Activated CD4-positive, CD25-positive, alpha-beta regulatory T cell treated with anti-CD3 and anti-CD28 coated beads, Interleukin-2, amount 50 U/mL, for 16 hours (primary cell): ENCODE measurements at regions not wholly inside any gene's neighbourhood (a gene's known extent, or its start where the extent isn't known, plus 50 kb on each side); places are given as distances from the start of the nearest gene placed in this dataset.
A peak's percentile ranks its signal among the peaks of the same experiment; 100 is the strongest.
"Not testable (repeated sequence)": the region's sequence is repeated elsewhere in the genome, so short reads cannot be mapped to it uniquely, and the experiment has no call there.

Experiments
- DNase-seq: peaks from one replicate; pipeline ENCODE4 v3.0.0-alpha.2; 2020; ENCODE audit warnings: low read depth, low spot score

DNA sequence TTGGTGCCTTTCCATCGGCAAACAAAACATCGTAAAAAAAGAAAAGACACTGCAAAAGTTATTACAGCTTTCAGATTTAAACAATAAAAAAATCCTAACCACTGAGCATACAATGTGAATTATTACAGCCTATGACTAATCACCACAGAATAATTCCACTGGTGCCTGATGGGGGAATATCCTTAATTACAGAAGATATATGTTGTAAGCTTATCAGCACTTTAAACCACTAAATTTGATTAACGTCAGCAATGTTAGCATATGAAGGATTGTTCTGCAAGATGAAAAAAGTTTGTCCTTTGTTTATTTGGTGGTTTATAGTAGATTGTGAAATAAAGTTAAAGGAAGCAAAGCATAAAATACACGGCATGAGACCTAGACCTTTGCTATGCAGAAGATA, 210.2 kb upstream of the ADAMTS3 start:
- DNase-seq = no peak

DNA sequence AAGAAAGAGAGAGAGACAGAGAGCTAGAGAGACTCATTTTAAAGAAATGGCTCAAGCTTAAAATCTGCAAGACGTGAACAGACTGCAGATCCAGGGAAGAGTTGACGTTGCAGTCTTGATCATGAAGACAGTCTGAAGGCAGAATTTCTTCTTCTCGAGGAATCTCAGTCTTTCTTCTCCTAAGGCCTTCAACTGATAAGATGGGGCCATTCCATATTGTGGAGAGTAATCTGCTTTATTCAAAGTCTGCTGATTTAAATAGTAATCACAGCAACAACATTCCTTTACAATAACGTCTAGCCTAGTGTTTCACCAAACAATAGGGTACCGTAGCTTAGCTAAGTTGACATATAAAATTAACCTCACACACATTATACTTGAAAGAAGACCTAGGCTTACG, 208.4 kb upstream of the ADAMTS3 start:
- no peak for DNase-seq

DNA sequence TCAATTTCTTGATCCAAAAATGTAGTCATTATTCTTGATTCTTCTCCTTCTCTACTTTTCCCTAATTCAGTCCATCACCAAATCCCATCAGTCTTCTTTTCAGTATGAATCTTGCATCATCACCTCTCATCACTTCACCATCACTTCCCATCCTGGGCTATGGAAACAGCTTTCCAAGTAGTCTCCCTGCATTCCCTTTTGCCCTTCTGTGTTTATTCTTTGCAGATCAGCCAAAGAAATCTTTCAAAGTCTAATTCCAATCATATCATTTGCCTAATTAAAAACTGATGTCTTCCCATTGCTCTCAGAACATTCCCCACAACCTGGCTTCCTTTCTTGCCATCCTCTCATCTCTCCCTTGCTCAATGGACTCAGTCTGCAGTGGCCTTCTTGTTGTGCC, 201.7 kb upstream of the ADAMTS3 start:
- DNase-seq = no peak

DNA sequence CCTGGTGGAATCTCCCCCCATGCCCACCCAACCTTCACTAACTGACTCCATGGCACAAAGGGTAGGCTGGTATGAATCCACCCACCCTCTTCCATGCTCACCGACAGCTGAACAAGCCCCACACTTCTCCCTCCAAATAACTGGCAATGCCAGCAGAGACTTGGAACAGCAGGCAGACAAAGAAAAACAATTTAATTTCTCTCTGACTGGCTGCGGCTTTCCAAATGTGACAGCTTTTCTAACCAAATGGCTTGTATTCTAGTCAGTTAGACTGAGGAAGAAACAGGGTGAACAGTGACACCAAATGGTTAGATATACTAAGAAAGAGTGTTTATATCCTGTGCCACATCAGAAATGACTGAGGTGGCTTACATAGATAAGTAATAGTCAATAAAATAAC, 199.3 kb upstream of the ADAMTS3 start:
- DNase-seq = no peak

DNA sequence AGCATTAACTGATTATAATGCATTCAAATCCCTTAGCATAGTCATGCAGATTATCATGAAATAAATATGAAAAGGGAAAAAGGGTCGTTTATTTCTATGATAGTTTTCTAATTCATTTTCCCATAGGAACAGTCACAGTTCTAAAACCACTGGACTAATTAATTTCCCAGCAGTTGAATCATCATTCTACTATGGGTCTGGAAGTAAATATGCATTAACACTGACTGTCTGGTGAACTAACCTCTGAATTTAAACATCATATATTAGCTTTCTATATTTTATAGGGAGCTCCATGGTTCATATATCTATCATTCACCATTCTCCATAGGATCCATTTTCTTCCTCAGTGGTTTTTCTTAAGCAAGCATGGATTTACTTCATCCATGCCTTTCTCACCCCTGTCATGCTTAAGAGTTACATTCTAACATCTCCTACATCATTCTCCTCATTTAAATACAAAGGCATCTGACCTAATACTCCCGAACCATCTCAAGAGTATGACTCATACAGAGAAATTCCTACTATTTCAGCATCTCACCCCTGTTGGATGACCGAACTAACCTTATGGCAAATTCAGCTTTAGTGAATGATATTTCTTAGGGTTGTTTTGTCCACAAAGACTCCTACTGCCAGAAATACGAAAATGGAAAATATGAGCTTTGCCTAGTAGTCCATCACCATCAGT, 198.7 kb upstream of the ADAMTS3 start:
- no peak for DNase-seq

DNA sequence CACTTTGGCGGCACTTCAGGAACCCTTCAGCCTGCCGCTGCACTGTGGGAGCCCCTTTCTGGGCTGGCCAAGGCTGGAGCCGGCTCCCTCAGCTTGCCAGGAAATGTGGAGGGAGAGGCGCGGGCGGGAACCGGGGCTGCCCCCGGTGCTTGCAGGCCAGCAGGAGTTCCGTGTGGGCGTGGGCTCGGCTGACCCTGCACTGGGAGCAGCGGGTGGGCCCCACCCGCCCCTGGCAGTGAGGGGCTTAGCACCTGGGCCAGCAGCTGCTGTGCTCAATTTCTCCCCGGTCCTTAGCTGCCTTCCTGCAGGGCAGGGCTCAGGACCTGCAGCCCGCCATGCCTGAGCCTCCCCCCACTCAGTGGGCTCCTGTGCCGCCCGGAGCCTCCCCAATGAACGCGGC, 196.8 kb upstream of the ADAMTS3 start:
- not testable (repeated sequence) for DNase-seq

DNA sequence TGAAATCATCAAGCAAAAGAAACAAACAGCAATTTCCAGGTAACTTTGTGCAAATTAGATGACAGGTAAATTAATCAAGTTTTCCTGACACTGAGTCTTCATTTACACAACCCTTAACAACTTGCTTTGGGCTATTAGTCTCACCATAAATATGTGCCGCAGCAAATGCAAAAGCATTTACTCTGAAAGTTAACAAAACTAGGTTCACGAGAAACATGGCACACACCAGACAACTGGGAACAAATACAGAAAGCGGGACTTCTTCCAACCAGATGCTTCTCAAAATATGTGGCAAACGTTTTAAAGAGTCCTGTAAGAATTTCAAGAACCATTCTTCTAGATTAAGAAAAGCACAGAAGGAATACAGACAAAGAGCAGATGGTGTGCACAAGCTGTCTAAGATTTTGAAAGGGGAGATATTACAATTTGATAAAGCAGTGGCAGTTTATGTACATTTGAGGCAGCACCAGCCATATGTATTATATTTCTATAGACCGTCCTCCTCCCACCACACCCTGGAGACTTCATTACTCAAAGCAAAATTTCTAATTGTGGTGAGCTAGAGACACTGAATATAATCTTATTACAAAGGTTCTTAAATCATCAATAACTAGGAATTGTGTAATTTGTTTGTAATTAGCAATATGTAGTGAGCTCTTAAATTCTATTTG, 192.5 kb upstream of the ADAMTS3 start:
- no peak for DNase-seq

DNA sequence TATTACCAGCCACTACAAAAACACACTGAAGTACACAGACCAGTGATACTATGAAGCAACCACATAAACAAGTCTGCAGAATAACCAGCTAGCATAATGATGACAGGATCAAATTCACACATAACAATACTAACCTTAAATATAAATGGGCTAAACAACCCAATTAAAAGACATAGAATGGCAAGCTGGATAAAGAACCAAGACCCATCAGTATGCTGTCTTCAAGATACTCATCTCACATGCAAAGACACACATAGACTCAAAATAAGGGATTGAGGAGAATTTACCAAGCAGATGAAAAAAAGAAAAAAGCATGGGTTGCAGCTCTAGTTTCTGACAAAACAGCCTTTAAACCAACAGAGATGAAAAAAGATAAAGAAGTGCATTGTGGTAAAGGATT, 184.4 kb upstream of the ADAMTS3 start:
- not testable (repeated sequence) for DNase-seq

DNA sequence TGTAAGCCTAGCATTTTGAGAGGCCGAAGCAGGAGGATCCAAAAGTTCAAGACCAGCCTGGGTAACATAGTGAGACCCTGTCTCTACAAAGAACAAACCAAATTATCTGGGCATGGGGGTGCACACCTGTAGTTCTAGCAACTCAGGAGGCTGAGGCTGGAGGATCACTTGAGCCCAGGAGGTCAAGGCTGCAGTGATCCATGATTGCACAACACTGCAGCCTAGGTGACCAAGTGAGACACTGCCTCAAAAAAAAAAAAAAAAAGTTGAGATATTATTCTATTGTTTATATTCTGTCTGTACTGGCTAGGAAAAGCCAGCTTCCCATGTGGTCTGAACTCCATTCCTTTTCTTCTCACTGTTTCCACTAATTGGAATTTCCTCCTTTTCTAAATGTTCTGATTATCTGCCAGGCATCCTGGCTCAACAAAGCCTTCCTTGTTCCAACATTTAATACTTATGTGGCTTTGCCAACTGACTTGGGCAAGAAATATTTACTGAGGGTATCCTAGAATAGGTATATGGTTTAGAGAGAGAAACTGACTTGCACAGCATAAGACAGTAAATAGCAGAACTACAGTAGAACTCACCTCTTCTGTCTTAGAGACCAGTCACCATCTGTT, 175.2 kb upstream of the ADAMTS3 start:
- DNase-seq = no peak

DNA sequence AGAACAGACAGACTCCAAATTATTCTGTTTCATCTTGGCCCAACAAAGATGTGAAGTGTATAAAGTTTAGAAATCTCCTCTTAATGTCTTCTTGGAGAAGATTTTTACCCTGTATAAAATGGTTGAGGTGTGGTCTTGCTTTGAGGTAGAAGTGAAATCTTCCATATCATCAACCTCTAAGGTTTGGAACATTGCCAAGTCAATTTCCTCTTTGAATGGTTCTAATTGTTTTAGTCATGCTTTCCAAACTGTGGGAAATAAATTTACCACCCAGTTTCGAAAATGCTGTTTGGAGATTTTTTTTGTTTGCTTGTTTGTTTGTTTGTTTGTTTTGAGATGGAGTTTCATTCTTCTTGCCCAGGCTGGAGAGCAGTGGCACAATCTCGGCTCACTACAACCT, 174.1 kb upstream of the ADAMTS3 start:
- DNase-seq = no peak

DNA sequence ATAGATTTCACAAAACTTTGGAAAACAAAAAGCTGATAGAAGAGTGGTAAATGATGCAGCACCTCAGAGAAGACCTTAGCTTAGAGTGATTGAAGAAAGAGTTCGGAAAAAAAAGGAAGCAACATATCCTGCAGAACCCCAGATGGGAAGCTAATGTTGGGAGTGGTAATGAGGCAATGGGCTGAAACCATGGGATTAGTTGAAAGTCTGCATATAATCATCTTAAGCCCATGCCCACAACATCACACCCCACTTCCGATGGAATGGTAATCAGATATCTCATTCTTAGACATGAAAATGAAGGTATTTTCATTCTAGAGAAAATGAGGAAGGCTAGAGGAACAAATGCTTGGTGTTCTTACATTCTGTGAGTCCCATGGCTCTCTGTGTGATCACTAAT, 146.3 kb upstream of the ADAMTS3 start:
- no peak for DNase-seq

DNA sequence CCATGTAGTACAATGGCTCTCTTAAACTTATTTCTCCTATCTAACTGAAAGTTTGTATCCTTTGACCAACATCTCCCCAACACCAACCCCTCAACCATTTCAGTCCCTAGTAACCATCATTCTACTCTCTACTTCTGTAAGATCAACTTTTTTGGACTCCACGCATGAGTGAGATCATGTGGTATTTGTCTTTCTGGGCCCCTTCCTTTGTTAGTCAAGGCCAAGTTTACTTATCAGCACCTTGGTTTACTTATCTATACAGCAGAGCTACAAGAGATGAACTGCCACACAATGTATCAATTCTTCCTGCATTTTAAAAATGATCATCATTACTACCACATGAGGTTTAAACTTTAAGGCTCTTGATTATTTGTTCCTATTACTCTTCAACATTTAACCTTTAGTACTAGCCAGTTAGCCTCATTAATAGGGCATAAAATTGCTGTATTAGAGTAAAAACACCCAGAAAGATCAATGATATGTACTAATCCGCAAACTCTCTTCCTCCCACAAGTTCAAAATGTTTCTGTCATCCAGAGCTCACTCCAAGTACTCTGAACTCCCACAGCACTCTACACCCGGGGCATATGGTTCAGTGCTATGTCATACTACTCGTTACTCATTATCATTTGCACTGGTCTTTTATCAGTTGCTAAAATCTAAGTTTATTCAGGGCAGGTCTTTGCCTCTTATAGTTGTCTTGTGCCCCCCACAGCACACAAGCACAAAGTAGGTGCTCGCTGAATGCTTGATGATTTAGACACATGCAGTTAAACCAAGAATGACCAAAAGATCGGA, 145.7 kb upstream of the ADAMTS3 start:
- no peak for DNase-seq

DNA sequence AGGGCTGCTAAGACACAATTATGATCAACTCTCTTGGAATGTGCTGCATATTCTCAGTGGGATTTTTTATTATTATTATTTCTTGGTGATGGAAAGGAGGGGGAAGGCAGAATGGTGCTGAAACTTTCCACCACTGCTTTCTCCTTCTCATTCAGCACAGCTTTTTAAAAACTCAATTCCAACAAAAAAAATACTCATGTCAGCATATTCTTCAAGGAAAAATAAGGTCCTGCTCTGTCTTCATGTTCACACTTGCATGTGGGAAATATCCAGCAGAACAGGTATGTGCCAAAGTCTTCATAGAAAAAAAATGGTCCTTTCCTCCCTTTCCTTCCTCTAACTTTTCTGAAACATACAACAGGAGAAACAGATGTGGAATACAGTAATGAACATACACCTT, 144.0 kb upstream of the ADAMTS3 start:
- DNase-seq = no peak

DNA sequence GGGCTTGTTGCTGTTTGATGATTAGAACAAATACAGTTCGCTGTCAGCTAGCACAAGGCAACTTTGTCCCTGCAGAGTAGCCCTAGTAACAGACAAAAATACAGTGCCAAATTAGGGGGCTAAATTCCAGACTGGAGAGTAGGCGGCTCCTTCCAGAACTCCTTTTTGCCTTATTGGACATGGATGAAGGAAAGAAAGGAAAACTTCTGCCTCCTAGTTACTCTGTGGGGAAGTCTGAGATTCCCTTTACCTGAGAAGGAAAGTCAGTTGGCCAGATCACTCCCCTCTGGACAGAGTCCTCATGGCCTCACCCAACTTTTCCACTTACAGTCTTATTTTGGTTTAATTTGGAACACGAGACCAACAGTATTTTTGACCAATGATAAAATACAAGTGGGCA, 140.5 kb upstream of the ADAMTS3 start:
- no peak for DNase-seq

DNA sequence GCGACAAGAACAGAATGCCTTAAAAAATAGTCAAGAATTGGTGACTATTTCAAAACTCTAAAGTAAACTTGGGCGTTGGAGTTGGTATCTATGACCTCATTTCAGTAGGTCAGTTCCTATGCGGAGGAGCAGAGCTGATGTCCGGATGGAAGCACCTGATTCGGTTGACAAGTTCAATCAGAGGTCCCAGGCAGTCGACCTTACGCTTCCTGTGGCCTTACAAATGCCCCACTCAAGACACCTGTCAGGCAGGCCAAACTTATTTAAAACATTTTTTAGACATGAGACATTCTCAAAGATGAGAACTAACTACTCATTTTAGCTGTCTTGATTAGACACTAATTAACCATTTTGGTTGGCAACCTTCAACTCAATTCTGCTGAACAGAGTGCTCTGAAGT, 137.7 kb upstream of the ADAMTS3 start:
- DNase-seq = no peak

DNA sequence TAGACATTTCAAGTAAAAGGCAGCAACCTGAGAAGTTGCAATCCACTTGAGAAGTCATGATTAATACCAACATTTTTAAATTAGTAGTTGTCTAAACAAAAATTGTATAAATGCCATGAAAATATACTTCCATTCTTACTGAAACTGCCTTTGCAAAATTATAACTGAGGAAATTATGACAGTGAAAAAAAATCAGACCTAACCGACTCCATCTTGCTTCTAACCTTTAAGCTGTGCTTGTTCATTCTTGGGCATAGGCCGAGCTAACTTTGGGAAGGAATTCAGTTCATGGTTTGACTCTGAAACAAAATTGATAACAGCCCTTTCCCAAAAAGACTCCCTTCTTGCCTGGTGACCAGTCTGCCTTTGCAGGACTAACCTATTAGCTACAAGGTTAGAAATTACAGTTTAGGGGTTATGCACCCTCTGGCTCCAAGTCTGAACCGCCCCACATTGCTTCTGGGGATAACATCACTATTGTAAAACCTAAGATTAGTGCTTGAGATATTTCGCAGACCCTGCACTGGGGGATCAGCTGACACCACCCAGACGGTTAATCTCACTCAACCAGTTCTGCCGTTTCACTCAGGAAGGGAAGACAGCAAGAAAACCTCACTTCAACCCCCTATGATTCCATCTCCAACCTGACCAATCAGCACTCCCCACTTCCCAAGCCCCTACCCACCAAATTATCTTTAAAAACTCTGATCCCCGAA, 136.1 kb upstream of the ADAMTS3 start:
- not testable (repeated sequence) for DNase-seq

DNA sequence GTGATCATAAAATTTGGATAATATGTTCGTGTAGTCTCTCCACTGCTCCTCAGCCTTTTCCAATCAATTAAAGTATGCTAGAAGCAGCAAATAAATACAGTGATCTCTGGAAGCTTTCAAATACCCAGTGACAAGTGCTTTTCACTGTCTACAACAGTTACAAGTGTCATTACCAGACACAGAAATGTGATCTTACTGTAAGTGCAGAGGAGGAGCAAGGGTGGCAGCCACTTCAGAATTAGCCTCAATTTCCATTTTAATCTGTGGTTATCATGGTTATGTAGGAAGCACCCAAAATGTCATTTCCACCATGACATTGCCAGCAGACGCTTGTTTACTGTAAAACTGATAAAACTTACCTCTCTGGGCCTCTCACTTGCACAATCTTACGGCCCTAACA, 133.9 kb upstream of the ADAMTS3 start:
- DNase-seq = no peak

DNA sequence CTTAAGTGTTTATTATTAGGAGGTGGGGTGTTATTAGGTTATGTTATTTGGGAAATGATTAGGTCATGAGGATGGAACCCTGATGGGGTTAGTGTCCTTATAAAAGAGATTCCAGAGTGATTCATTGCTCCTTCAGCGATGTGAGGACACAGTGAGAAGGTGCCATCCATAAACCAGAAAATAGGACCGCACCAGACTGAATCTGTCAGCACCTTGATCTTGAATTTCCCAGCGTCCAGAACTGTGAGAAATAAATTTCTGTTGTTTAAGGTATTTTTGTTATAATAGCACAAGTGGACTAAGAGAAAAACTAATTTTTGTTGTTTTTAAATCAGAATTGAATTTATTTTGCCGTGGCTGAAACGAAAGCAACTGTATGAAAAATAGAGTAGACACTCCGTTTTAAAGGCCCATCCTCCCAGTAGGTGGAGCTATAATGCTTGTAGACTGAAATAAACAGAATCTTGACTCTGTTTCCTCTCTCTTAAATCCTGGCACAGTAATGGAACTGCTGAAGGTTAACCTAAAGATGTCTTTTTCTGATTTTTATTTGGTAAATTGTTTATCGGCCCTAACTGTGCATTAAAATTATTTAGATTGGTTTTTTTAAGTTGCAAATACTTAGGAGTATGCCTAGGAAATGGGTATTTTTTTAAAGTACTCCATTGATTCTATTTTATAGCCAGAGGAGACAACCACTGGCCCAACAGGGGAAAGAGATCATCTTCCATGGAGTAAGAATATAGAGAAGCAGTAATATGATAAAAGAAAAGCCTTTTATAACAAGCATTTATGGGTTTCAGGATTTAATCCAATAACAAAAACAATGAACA, 133.2 kb upstream of the ADAMTS3 start:
- peak; percentile 3 for DNase-seq

DNA sequence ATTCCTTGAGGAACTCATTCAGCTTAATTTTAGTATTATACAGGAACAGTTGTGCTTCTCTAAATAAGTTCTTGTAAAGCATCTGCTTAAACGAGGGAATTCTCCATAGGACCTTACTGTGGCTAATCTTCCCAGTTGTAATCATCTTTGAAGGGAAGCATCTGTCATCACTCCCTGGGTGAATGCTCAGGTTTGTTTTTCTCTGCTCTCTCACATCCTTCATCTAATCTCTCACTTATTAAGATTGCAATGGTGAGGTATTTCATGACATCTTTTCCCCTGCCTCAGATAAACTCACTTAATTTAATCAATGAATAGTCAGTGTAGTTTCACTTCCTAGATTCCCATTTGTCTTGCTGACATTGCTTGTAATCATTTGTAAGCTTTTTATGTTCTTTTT, 121.8 kb upstream of the ADAMTS3 start:
- no peak for DNase-seq

DNA sequence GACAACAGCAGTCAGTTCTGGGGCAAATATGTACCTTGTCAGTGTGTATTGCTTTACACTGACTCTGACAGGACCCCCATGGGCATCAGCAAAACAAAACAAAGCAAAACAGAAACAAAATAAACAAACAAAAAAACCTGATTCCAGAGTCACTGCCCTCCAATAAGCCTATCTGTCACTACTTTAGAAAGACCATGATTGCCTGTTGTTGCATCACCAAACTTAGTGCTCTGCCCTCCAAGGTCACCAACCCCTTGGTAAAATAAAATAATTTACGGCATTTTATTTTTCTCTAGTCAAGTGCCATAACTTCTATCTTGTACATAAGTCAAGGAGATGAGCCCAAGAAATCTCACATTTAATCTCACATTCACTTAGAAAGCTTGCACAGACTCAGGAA, 120.9 kb upstream of the ADAMTS3 start:
- DNase-seq = no peak

DNA sequence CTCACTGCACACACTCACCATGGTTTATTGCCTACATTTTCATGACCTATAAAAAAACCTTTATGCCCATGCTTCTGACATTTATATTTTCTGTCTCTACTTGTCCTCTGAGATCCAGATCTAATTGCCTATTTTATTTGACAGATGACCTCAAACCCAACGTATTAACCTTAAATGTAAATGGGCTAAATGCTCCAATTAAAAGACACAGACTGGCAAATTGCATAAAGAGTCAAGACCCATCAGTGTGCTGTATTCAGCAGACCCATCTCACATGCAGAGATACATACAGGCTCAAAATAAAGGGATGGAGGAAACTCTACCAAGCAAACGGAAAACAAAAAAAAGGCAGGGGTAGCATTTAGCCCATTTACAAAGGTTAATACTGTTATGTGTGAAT, 117.4 kb upstream of the ADAMTS3 start:
- DNase-seq = not testable (repeated sequence)
